DOHH2 (cell line): ENCODE measurements at regions not wholly inside any gene's neighbourhood (a gene's known extent, or its start where the extent isn't known, plus 50 kb on each side); places are given as distances from the start of the nearest gene placed in this dataset.

Source experiments
- CTCF ChIP-seq: fragments of 200-600 bp; sonication (generic); IDR thresholded peaks from one replicate; pipeline ENCODE4 v1.5.1; 2014; ENCODE audit warnings: antibody characterized with exemption, mild to moderate bottlenecking, low read depth, low read length; ENCODE audit not compliant: poor library complexity, severe bottlenecking
- EZH2phosphoT487 ChIP-seq: fragments of 200-600 bp; sonication (generic); IDR thresholded peaks from 2 replicates; pipeline ENCODE4 v1.6.1; 2017; ENCODE audit warnings: borderline replicate concordance, mild to moderate bottlenecking, antibody characterized with exemption, low read length, moderate library complexity, mixed read lengths

GRCh38 chr4:179361978-179362486 is 1919.8 kb upstream of the AGA start:
- TF ChIP-seq CTCF (no peak), EZH2phosphoT487 (no peak)
